Vagina (tissue), 2 donors: ENCODE measurements at regions not wholly inside any gene's neighbourhood (a gene's known extent, or its start where the extent isn't known, plus 50 kb on each side); places are given as distances from the start of the nearest gene placed in this dataset.

Experiments used
- DNase-seq, 2 donors: peaks; one replicate each; pipeline ENCODE4 v3.0.0-alpha.2; 2017; ENCODE audit errors: extremely low spot score in 2 of 2
- H3K27ac ChIP-seq: fragments of 200-600 bp; sonication (generic); one replicate; pipeline ENCODE4 v1.5.1; 2019
- H3K27me3 ChIP-seq: fragments of 200-600 bp; sonication (generic); one replicate; pipeline ENCODE4 v1.5.1; 2019
- H3K36me3 ChIP-seq, 2 donors: fragments of 200-600 bp; sonication (generic); one replicate each; pipeline ENCODE4 v1.5.1; 2017 to 2019
- H3K4me1 ChIP-seq: fragments of 200-600 bp; sonication (generic); one replicate; pipeline ENCODE4 v1.5.1; 2019
- H3K4me3 ChIP-seq, 2 donors: fragments of 200-600 bp; sonication (generic); 1 replicate in 1 of 2; 2 replicates in 1 of 2; pipeline ENCODE4 v1.5.1; 2016 to 2019
- H3K9me3 ChIP-seq: fragments of 200-600 bp; sonication (generic); one replicate; pipeline ENCODE4 v1.5.1; 2019
- POLR2A ChIP-seq, 2 donors: fragments of 450-650 bp; IDR thresholded peaks; one replicate each; pipeline ENCODE4 v1.6.1; 2017; ENCODE audit warnings: antibody characterized with exemption in 2 of 2, mild to moderate bottlenecking in 2 of 2, moderate library complexity in 2 of 2
- POLR2AphosphoS5 ChIP-seq, 2 donors: sonication (generic); formaldehyde crosslinking; IDR thresholded peaks; one replicate each; pipeline ENCODE4 v1.9.0; 2017; ENCODE audit warnings: antibody characterized with exemption in 2 of 2, mild to moderate bottlenecking in 2 of 2, low read depth in 1 of 2; ENCODE audit not compliant: insufficient read depth in 1 of 2
- intact Hi-C: fragments of 100-400 bp; cut with DNase I; formaldehyde crosslinking; loops from one replicate; pipeline ENCODE4 v1.15.1; 2023
- TF ChIP-seq, protein P1 (sequence below), 3 experiments: fragments of 450-650 bp in 2 of 3; fragments of 200-600 bp in 1 of 3; sonication (generic) in 1 of 3; IDR thresholded peaks; one replicate each; pipeline ENCODE4 v1.5.1; 2017 to 2019; ENCODE audit warnings: antibody characterized with exemption in 3 of 3, mild to moderate bottlenecking in 2 of 3, moderate library complexity in 2 of 3

DNA sequence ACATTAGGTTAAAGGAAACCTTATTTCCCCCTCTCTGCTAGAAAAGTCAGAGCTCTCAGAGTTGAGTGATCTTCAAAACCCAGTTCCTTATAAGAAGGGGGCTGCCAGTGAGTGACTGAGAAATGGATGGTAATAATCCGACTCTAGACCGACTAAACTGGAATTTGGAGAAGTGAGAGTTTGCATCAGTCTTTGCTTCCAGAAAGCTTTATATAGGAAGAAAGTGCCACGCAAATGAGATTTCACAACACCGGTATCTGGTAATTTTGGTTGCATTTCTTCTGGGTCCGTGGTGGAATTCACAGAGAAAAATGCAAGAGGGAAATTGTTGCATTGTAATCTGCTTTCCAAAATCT is 271.4 kb downstream of the MAF start:
- H3K27me3 ChIP-seq = no peaks in the 10 kb centered on the region
- no peak for DNase-seq
- intact Hi-C loops = no loop called here
- H3K9me3 ChIP-seq = no peaks in the 10 kb centered on the region
- peaks cover 12% of the 10 kb centered on the region for H3K4me1 ChIP-seq
- TF ChIP-seq POLR2AphosphoS5 (IDR thresholded peaks at IDR 0.05; ENCODE audit: insufficient read depth in 1 of 2, low read depth in 1 of 2) (no peak), POLR2A (IDR thresholded peaks at IDR 0.05) (no peak)
- TF ChIP-seq, protein P1, sequence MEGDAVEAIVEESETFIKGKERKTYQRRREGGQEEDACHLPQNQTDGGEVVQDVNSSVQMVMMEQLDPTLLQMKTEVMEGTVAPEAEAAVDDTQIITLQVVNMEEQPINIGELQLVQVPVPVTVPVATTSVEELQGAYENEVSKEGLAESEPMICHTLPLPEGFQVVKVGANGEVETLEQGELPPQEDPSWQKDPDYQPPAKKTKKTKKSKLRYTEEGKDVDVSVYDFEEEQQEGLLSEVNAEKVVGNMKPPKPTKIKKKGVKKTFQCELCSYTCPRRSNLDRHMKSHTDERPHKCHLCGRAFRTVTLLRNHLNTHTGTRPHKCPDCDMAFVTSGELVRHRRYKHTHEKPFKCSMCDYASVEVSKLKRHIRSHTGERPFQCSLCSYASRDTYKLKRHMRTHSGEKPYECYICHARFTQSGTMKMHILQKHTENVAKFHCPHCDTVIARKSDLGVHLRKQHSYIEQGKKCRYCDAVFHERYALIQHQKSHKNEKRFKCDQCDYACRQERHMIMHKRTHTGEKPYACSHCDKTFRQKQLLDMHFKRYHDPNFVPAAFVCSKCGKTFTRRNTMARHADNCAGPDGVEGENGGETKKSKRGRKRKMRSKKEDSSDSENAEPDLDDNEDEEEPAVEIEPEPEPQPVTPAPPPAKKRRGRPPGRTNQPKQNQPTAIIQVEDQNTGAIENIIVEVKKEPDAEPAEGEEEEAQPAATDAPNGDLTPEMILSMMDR (IDR thresholded peaks at IDR 0.05) = no peak
- no peak overlapping the region for H3K27ac ChIP-seq
- no peaks in the 10 kb centered on the region for H3K36me3 ChIP-seq
- no peak overlapping the region for H3K4me3 ChIP-seq

DNA sequence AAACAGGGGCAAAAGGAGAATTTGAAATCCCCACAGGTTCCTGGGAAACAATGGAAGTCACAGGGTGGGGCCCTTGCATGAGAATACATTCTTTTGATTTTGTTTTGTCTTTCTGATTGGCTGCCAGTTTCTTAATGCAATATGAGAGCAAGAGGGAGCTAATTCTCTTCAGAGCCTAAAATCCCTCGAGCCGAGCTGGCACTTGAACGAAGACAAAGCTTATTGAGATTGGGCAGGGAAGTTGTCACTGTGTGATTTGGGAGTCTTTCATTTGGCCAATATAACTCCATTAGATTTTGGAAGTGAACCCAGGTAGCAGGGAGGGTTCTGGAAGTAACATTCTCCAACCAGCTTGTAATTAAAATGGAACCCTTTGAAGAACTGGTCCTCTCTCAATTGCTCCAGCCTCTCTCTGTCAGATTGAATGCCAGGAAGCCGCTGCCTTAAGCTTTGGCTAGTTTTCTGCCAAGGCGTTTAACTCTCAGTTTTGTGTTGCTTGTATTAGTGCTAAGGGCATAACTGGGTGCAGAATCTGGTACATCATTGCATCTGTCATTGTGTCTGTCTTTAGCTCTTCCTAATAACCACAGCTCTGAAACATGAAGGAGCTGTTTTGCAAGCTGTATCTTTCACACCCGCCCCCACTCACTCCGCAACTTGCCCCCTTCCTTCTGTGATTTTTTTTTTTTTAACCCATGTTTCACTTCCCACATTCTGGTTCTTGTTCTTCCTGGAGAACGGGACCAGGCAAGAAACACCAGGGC is 272.0 kb downstream of the MAF start:
- no peak overlapping the region for H3K27ac ChIP-seq
- no peaks in the 10 kb centered on the region for H3K36me3 ChIP-seq
- H3K4me1 ChIP-seq = peaks cover 12% of the 10 kb centered on the region
- intact Hi-C loops = no loop called here
- no peak overlapping the region for H3K4me3 ChIP-seq
- TF ChIP-seq POLR2A (IDR thresholded peaks at IDR 0.05) (no peak), POLR2AphosphoS5 (IDR thresholded peaks at IDR 0.05; ENCODE audit: insufficient read depth in 1 of 2, low read depth in 1 of 2) (no peak)
- TF ChIP-seq, protein P1 (IDR thresholded peaks at IDR 0.05) = no peak
- H3K9me3 ChIP-seq = no peaks in the 10 kb centered on the region
- H3K27me3 ChIP-seq = no peaks in the 10 kb centered on the region
- DNase-seq = no peak

DNA sequence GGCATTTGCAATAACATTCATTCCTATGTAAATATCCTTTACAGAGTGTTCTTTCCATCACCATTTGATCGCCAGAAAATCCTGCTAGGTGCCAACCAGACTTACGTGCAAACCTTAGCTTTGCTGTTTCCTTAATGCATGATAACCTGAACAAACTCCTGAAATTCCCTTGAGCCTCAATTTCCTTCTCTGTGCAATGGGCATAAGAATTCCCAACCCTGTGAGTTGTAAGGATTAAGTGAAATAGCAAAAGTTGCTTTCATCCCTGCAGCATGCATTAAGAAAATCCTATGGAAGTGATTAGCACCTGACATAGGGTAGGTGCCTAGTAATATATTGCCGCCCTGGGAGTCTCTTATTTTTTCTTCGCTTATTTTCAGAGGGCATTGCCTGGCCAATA is 272.7 kb downstream of the MAF start:
- TF ChIP-seq, protein P1 (IDR thresholded peaks at IDR 0.05) = no peak
- no peak for TF ChIP-seq POLR2A (IDR thresholded peaks at IDR 0.05)
- TF ChIP-seq POLR2AphosphoS5 (IDR thresholded peaks at IDR 0.05; ENCODE audit: insufficient read depth in 1 of 2, low read depth in 1 of 2) = no peak
- DNase-seq = no peak
- intact Hi-C loops = no loop called here

DNA sequence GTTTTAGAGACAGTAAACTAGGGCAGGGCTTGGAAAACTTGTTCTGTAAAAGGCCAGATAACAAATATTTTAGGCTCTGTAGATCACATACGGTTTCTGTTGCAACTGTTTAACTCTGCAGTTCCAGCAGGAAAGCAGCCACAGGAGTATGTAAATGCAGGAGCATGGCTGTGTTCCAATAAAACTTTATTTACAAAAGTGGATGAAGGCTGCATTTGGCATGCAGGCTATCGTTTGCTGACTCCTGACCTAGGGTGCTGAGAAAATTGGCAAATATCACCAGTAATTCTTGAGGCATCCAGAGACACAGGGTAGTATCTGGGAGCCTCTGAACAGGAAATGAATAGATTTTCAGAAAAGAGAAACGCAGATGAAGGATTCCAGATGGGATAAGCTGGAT is 274.0 kb downstream of the MAF start:
- no peaks in the 10 kb centered on the region for H3K9me3 ChIP-seq
- no peaks in the 10 kb centered on the region for H3K36me3 ChIP-seq
- no peak for DNase-seq
- no peaks in the 10 kb centered on the region for H3K27me3 ChIP-seq
- H3K4me1 ChIP-seq = peaks cover 12% of the 10 kb centered on the region
- TF ChIP-seq POLR2A (IDR thresholded peaks at IDR 0.05) = no peak
- TF ChIP-seq POLR2AphosphoS5 (IDR thresholded peaks at IDR 0.05; ENCODE audit: insufficient read depth in 1 of 2, low read depth in 1 of 2) = no peak
- TF ChIP-seq, protein P1 (IDR thresholded peaks at IDR 0.05) = no peak
- intact Hi-C loops = no loop called here
- no peak overlapping the region for H3K4me3 ChIP-seq
- H3K27ac ChIP-seq = no peak overlapping the region

More for the DNA sequence above, 272.7 kb downstream of the MAF start:
- Histone ChIP-seq H3K27me3 (no peaks in the 10 kb centered on the region), H3K4me3 (no peak overlapping the region), H3K9me3 (no peaks in the 10 kb centered on the region), H3K27ac (no peak overlapping the region), H3K36me3 (no peaks in the 10 kb centered on the region), H3K4me1 (peaks cover 12% of the 10 kb centered on the region)

DNA sequence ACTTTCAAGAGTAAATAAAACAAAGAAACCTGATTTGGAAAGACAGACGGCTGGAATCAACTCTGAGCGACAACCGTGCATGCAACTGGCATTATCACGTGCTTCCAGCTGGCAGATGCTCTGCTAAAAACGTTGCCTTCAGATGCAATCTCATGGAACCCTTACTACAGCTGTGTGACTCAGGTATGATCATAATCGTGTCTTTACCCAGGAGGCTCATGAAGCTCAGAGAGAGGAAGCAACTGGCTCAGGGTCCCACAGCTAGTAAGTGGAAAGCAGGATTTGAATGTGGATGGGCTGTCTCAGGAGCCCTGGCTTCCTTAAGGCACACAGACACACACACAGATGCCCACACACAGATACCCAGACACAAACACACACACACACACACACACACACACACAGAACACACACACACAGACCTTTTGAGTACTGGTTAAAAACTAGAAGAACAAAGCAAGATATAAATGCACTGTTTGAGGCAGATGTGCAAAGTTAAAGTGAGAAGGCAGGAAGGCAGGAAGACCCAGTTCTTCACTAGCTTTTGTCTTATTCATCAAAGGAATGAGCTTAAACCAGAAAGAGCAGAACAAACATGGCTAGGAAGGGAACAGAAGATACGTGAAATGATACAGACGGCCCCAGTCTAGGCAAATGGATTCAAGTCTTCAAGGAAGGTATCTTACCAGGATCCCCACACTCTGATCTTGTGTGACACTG is 275.2 kb downstream of the MAF start:
- Histone ChIP-seq H3K9me3 (no peaks in the 10 kb centered on the region), H3K4me1 (peaks cover 12% of the 10 kb centered on the region), H3K27ac (no peak overlapping the region), H3K36me3 (no peaks in the 10 kb centered on the region), H3K4me3 (no peak overlapping the region), H3K27me3 (no peaks in the 10 kb centered on the region)
- no peak for DNase-seq
- TF ChIP-seq POLR2A (IDR thresholded peaks at IDR 0.05) = no peak
- TF ChIP-seq, protein P1 (IDR thresholded peaks at IDR 0.05) = no peak
- no peak for TF ChIP-seq POLR2AphosphoS5 (IDR thresholded peaks at IDR 0.05; ENCODE audit: insufficient read depth in 1 of 2, low read depth in 1 of 2)
- intact Hi-C loops = no loop called here
